AML-193 (cell line): ENCODE measurements at regions not wholly inside any gene's neighbourhood (a gene's known extent, or its start where the extent isn't known, plus 50 kb on each side); places are given as distances from the start of the nearest gene placed in this dataset.

Experiments used
- DNase-seq, 2 experiments: peaks; one replicate each; lab custom pipeline; 2025; lab: John Stamatoyannopoulos, UW

- no peak for DNase-seq
Observed at GRCh38 chr1:106677721-106678120, 378.8 kb upstream of the PRMT6 start.

- DNase-seq: no peak
Observed at GRCh38 chr1:106678279-106679050, 378.0 kb upstream of the PRMT6 start.

GRCh38 chr1:106680216-106680615 lies 376.3 kb upstream of the PRMT6 start:
- no peak for DNase-seq

- no peak for DNase-seq
Observed at GRCh38 chr1:106680776-106681344, 375.6 kb upstream of the PRMT6 start.

GRCh38 chr1:106681939-106682522 lies 374.4 kb upstream of the PRMT6 start:
- no peak for DNase-seq

GRCh38 chr1:106688446-106688845 lies 368.0 kb upstream of the PRMT6 start:
- DNase-seq: no peak

- DNase-seq: no peak
Observed at GRCh38 chr1:106698660-106699059, 357.8 kb upstream of the PRMT6 start.

- no peak for DNase-seq
Observed at GRCh38 chr1:106699433-106699832, 357.0 kb upstream of the PRMT6 start.

- DNase-seq: no peak
Observed at GRCh38 chr1:106700211-106700610, 356.3 kb upstream of the PRMT6 start.

- DNase-seq: no peak
Observed at GRCh38 chr1:106705971-106706370, 350.5 kb upstream of the PRMT6 start.

- no peak for DNase-seq
Observed at GRCh38 chr1:106717591-106717990, 338.9 kb upstream of the PRMT6 start.

GRCh38 chr1:106721790-106722189 lies 334.7 kb upstream of the PRMT6 start:
- DNase-seq: no peak

- no peak for DNase-seq
Observed at GRCh38 chr1:106722466-106722865, 334.0 kb upstream of the PRMT6 start.

- DNase-seq: no peak
Observed at GRCh38 chr1:106727171-106727570, 329.3 kb upstream of the PRMT6 start.

GRCh38 chr1:106746448-106747085 lies 309.9 kb upstream of the PRMT6 start:
- no peak for DNase-seq

GRCh38 chr1:106747232-106747631 lies 309.2 kb upstream of the PRMT6 start:
- no peak for DNase-seq

- DNase-seq: no peak
Observed at GRCh38 chr1:106747791-106748190, 308.7 kb upstream of the PRMT6 start.

- no peak for DNase-seq
Observed at GRCh38 chr1:106748606-106749005, 307.9 kb upstream of the PRMT6 start.

- no peak for DNase-seq
Observed at GRCh38 chr1:106749491-106749890, 307.0 kb upstream of the PRMT6 start.

- no peak for DNase-seq
Observed at GRCh38 chr1:106749906-106750305, 306.6 kb upstream of the PRMT6 start.

GRCh38 chr1:106751002-106751401 lies 305.5 kb upstream of the PRMT6 start:
- no peak for DNase-seq

GRCh38 chr1:106753066-106753465 lies 303.4 kb upstream of the PRMT6 start:
- no peak for DNase-seq

GRCh38 chr1:106754957-106755356 lies 301.5 kb upstream of the PRMT6 start:
- DNase-seq: no peak
